ENCODE measurements at regions not wholly inside any gene's neighbourhood (a gene's known extent, or its start where the extent isn't known, plus 50 kb on each side); places are given as distances from the start of the nearest gene placed in this dataset.
A peak's percentile ranks its signal among the peaks of the same experiment; 100 is the strongest.

- Histone ChIP-seq H3K27me3 (ENCODE audit: insufficient read depth) (no peaks in the 10 kb centered on the region), H3K9me2 (ENCODE audit: insufficient read depth) (no peaks in the 10 kb centered on the region), H3F3A (replicated peaks; ENCODE audit: low read depth) (no peaks in the 10 kb centered on the region), H4K20me1 (replicated peaks; ENCODE audit: insufficient read depth) (no peaks in the 10 kb centered on the region), H3K4me1 (ENCODE audit: insufficient read depth) (peaks cover 7% of the 10 kb centered on the region; the same call in 1 of the 2 replicates), H3K4me3 (no peak overlapping the region), H3K36me3 (ENCODE audit: insufficient read depth) (no peaks in the 10 kb centered on the region), H3K79me2 (replicated peaks; ENCODE audit: insufficient read depth) (no peaks in the 10 kb centered on the region), H3K4me2 (peak overlapping the region; percentile 38; the same call in 1 of the 2 replicates), H3K27ac (ENCODE audit: low read depth) (no peak overlapping the region), H2AFZ (no peak overlapping the region)
- Mint-ChIP-seq H3K9me3 (no peaks in the 10 kb centered on the region; the same call in 2 of the 3 replicates), H3K27me3 (ENCODE audit: insufficient read depth, low read depth, poor library complexity) (peaks cover 4% of the 10 kb centered on the region), H3K4me1 (peaks cover 35% of the 10 kb centered on the region), H3K4me3 (no peak overlapping the region), H3K36me3 (ENCODE audit: low read depth) (peaks cover 2% of the 10 kb centered on the region; the same call in 1 of the 3 replicates), H3K27ac (peak overlapping the region; percentile 58; the same call in 1 of the 2 replicates)
- peak; percentile 80 for ATAC-seq
- TF ChIP-seq CTCF (conservative IDR thresholded peaks at IDR 0.05; ENCODE audit: low read depth in 2 of 2) = peak; percentile 15 to 26; a peak in 3 of 4 replicates
- no peak for TF ChIP-seq POLR2AphosphoS5 (IDR thresholded peaks at IDR 0.05; ENCODE audit: low read depth)
- peak; percentile 58 for DNase-seq (ENCODE audit: low spot score)
Measured at GRCh38 chr7:81926-82756, 110.2 kb upstream of the FAM20C start.

GRCh38 chr7:82757-83155, 109.6 kb upstream of the FAM20C start:
- Histone ChIP-seq H2AFZ (no peak overlapping the region), H4K20me1 (replicated peaks; ENCODE audit: insufficient read depth) (no peaks in the 10 kb centered on the region), H3K9me2 (ENCODE audit: insufficient read depth) (no peaks in the 10 kb centered on the region), H3K4me3 (no peak overlapping the region), H3F3A (replicated peaks; ENCODE audit: low read depth) (no peaks in the 10 kb centered on the region), H3K27ac (ENCODE audit: low read depth) (no peak overlapping the region), H3K36me3 (ENCODE audit: insufficient read depth) (no peaks in the 10 kb centered on the region), H3K4me2 (no peak overlapping the region), H3K79me2 (replicated peaks; ENCODE audit: insufficient read depth) (no peaks in the 10 kb centered on the region), H3K4me1 (ENCODE audit: insufficient read depth) (peaks cover 7% of the 10 kb centered on the region; the same call in 1 of the 2 replicates), H3K27me3 (ENCODE audit: insufficient read depth) (no peaks in the 10 kb centered on the region)
- Mint-ChIP-seq H3K4me3 (no peak overlapping the region; the same call in 2 of the 3 replicates), H3K9me3 (no peaks in the 10 kb centered on the region; the same call in 2 of the 3 replicates), H3K27me3 (ENCODE audit: insufficient read depth, low read depth, poor library complexity) (peaks cover 6% of the 10 kb centered on the region), H3K36me3 (ENCODE audit: low read depth) (peaks cover 2% of the 10 kb centered on the region; the same call in 1 of the 3 replicates), H3K4me1 (peaks cover 35% of the 10 kb centered on the region), H3K27ac (no peak overlapping the region; the same call in 1 of the 2 replicates)
- ATAC-seq (no peak), DNase-seq (ENCODE audit: low spot score) (no peak)
- TF ChIP-seq CREB1 (CRISPR knock-in tag; IDR thresholded peaks at IDR 0.05; ENCODE audit: low read depth) (no peak), EZH2 (IDR thresholded peaks at IDR 0.05; ENCODE audit: low read depth, unreplicated experiment) (no peak), ZNF462 (CRISPR knock-in tag; IDR thresholded peaks at IDR 0.05) (no peak), ZNF331 (CRISPR knock-in tag; IDR thresholded peaks at IDR 0.05; ENCODE audit: low read depth) (no peak), ZNF114 (CRISPR knock-in tag; IDR thresholded peaks at IDR 0.05) (no peak), EZH2phosphoT487 (IDR thresholded peaks at IDR 0.05; ENCODE audit: unreplicated experiment) (no peak), NANOG (IDR thresholded peaks at IDR 0.05; ENCODE audit: borderline replicate concordance) (no peak)

All from GM23338 (cell line).